GM13976 (cell line): ENCODE measurements at regions not wholly inside any gene's neighbourhood (a gene's known extent, or its start where the extent isn't known, plus 50 kb on each side); places are given as distances from the start of the nearest gene placed in this dataset.
"Not testable (repeated sequence)": the region's sequence is repeated elsewhere in the genome, so short reads cannot be mapped to it uniquely, and the experiment has no call there.

Experiments used
- DNase-seq: peaks from one replicate; pipeline ENCODE4 v3.0.0; 2012; ENCODE audit warnings: low spot score
- in situ Hi-C: fragments of 300-500 bp; cut with MboI; formaldehyde crosslinking; loops from one replicate; pipeline ENCODE4 v1.12.0; 2022; ENCODE audit warnings: low sequenced_read_pairs, mixed read lengths, inconsistent platforms; ENCODE audit not compliant: unreplicated experiment
- TF ChIP-seq, protein P1 (sequence below): IDR thresholded peaks from 2 replicates; pipeline ENCODE4 v1.5.1; 2012; ENCODE audit warnings: borderline replicate concordance, mild to moderate bottlenecking; ENCODE audit not compliant: insufficient read depth; ENCODE audit errors: extremely low read depth, missing control alignments, control extremely low read depth

GRCh38 chr17:73850426-73850825 lies 206.2 kb upstream of the SDK2 start:
- TF ChIP-seq, protein P1, sequence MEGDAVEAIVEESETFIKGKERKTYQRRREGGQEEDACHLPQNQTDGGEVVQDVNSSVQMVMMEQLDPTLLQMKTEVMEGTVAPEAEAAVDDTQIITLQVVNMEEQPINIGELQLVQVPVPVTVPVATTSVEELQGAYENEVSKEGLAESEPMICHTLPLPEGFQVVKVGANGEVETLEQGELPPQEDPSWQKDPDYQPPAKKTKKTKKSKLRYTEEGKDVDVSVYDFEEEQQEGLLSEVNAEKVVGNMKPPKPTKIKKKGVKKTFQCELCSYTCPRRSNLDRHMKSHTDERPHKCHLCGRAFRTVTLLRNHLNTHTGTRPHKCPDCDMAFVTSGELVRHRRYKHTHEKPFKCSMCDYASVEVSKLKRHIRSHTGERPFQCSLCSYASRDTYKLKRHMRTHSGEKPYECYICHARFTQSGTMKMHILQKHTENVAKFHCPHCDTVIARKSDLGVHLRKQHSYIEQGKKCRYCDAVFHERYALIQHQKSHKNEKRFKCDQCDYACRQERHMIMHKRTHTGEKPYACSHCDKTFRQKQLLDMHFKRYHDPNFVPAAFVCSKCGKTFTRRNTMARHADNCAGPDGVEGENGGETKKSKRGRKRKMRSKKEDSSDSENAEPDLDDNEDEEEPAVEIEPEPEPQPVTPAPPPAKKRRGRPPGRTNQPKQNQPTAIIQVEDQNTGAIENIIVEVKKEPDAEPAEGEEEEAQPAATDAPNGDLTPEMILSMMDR = no peak
- DNase-seq = no peak
- in situ Hi-C loops = no loop called here

DNA sequence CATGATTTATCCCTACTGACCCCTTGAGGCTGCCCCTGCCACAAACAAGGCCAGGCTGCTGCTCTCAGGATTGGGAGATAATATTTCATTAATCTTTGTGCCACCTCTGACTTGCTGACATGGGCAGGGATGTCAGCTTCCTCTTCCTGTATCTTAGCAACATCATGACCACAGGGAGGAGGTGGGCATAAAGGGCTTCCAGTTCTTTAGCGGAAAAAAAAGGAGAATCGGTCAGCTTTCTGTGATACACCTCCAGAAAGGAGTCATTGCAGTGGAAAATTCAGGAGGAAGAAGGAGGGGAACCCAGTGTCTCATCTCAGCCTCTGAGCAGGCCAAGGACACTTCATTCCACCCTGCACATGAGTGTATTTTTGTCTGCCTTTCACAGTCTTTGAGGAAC lies 206.8 kb upstream of the SDK2 start:
- TF ChIP-seq, protein P1 = no peak
- in situ Hi-C loops = no loop called here
- no peak for DNase-seq

DNA sequence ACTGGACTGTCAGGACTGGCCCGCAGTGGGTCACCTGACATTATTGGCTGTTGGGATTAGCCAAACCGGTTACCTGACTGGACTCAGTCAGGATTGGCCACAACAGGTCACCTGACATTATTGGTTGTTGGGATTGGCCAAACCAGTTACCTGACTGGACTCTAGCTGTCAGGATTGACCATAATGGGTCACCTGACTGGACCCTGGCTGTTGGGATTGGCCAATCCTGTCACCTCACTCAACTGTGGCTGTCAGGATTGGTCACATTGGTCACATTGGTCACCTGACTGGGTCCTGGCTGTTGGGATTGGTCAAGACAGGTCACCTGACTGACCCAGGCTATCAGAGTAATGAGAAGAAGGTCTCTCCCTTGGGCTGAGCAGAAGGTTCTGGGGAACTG lies 207.7 kb upstream of the SDK2 start:
- in situ Hi-C loops = no loop called here
- TF ChIP-seq, protein P1 = no peak
- DNase-seq = no peak

GRCh38 chr17:73855720-73856333 lies 211.6 kb upstream of the SDK2 start:
- in situ Hi-C loops = no loop called here
- TF ChIP-seq, protein P1 = no peak
- DNase-seq = no peak

GRCh38 chr17:73856556-73856955 lies 212.3 kb upstream of the SDK2 start:
- in situ Hi-C loops = no loop called here

GRCh38 chr17:73859439-73860008 lies 215.3 kb upstream of the SDK2 start:
- in situ Hi-C loops, DNase-seq: not testable (repeated sequence)

More at GRCh38 chr17:73856556-73856955, 212.3 kb upstream of the SDK2 start:
- TF ChIP-seq, protein P1 = no peak
- no peak for DNase-seq

DNA sequence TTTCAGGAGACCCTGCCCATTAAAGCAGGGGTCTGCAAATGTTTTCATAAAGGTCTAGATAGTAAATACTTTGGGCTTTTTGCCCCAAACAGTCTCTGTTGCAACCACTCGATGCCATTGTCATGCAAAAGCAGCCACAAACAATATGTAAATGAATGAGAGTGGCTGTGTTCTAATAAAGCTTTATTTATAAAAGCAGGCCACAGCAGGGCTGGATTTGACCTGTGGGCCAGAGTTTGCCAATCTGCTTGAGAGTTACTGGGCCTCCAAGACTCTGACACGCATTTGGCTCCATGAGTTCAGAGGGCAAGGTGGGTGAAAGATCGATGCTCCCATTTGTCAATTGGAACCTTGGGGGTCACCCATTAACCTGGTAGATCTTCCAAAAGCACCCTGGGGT lies 217.3 kb upstream of the SDK2 start:
- in situ Hi-C loops = no loop called here
- no peak for DNase-seq
- TF ChIP-seq, protein P1 = no peak
